GM23338 (cell line): ENCODE measurements at regions not wholly inside any gene's neighbourhood (a gene's known extent, or its start where the extent isn't known, plus 50 kb on each side); places are given as distances from the start of the nearest gene placed in this dataset.

Source experiments
- ATAC-seq: fragments of 200-7000 bp; cut with Tn5 transposase; 3 replicates; pipeline ENCODE4 v1.9.1; 2020
- DNase-seq: peaks from one replicate; pipeline ENCODE4 v3.0.0-alpha.2; 2015; ENCODE audit warnings: low spot score
- H2AFZ ChIP-seq: fragments of 200-600 bp; sonication (generic); 2 replicates; pipeline ENCODE4 v1.8.0; 2016; ENCODE audit warnings: antibody characterized with exemption, mild to moderate bottlenecking, moderate library complexity
- H3F3A ChIP-seq: fragments of 200-600 bp; sonication (generic); replicated peaks from 2 replicates; pipeline ENCODE4 v1.8.0; 2017; ENCODE audit warnings: antibody characterized with exemption, mixed run types, low read depth
- H3K27ac ChIP-seq: fragments of 200-600 bp; sonication (generic); 2 replicates; pipeline ENCODE4 v1.6.1; 2016; ENCODE audit warnings: low read depth
- H3K27me3 ChIP-seq: fragments of 200-600 bp; sonication (generic); 2 replicates; pipeline ENCODE4 v1.8.0; 2016; ENCODE audit warnings: mild to moderate bottlenecking, mixed run types, moderate library complexity; ENCODE audit not compliant: insufficient read depth
- H3K36me3 ChIP-seq: fragments of 200-600 bp; sonication (generic); 2 replicates; pipeline ENCODE4 v1.8.0; 2016; ENCODE audit warnings: mild to moderate bottlenecking; ENCODE audit not compliant: insufficient read depth
- H3K4me1 ChIP-seq: fragments of 200-600 bp; sonication (generic); 2 replicates; pipeline ENCODE4 v1.8.0; 2016; ENCODE audit warnings: mild to moderate bottlenecking, moderate library complexity; ENCODE audit not compliant: insufficient read depth
- H3K4me2 ChIP-seq: fragments of 200-600 bp; sonication (generic); 2 replicates; pipeline ENCODE4 v1.7.1; 2017; ENCODE audit warnings: mixed run types
- H3K4me3 ChIP-seq: fragments of 200-600 bp; sonication (generic); 2 replicates; pipeline ENCODE4 v1.6.1; 2016; ENCODE audit warnings: mixed run types
- H3K79me2 ChIP-seq: fragments of 200-600 bp; sonication (generic); replicated peaks from 2 replicates; pipeline ENCODE4 v1.8.0; 2017; ENCODE audit warnings: mild to moderate bottlenecking; ENCODE audit not compliant: insufficient read depth
- H3K9me2 ChIP-seq: fragments of 200-600 bp; sonication (generic); 2 replicates; pipeline ENCODE4 v1.8.0; 2017; ENCODE audit not compliant: insufficient read depth
- H4K20me1 ChIP-seq: fragments of 200-600 bp; sonication (generic); replicated peaks from 2 replicates; pipeline ENCODE4 v1.8.0; 2017; ENCODE audit warnings: mild to moderate bottlenecking; ENCODE audit not compliant: insufficient read depth
- H3K27ac Mint-ChIP-seq: 2 replicates; pipeline ENCODE4 v1.8.0; 2020; ENCODE audit warnings: inconsistent platforms, mild to moderate bottlenecking, moderate library complexity, mixed read lengths
- H3K27me3 Mint-ChIP-seq: 3 replicates; pipeline ENCODE4 v1.8.0; 2022; ENCODE audit warnings: low read depth, mild to moderate bottlenecking, moderate library complexity, mixed read lengths, inconsistent platforms; ENCODE audit not compliant: insufficient read depth, poor library complexity
- H3K36me3 Mint-ChIP-seq: 3 replicates; pipeline ENCODE4 v1.8.0; 2021; ENCODE audit warnings: low read depth, mild to moderate bottlenecking, inconsistent platforms, moderate library complexity, mixed read lengths
- H3K4me1 Mint-ChIP-seq: 3 replicates; pipeline ENCODE4 v1.8.0; 2020; ENCODE audit warnings: mild to moderate bottlenecking, inconsistent platforms, mixed read lengths
- H3K4me3 Mint-ChIP-seq: 3 replicates; pipeline ENCODE4 v1.8.0; 2021; ENCODE audit warnings: moderate library complexity, mild to moderate bottlenecking, inconsistent platforms, mixed read lengths
- H3K9me3 Mint-ChIP-seq: 3 replicates; pipeline ENCODE4 v1.8.0; 2020; ENCODE audit warnings: moderate library complexity, mild to moderate bottlenecking, inconsistent platforms, mixed read lengths
- CREB1 ChIP-seq: fragments of 250-450 bp; sonication (Bioruptor Pico); IDR thresholded peaks from 2 replicates; pipeline ENCODE4 v1.5.0; 2020; ENCODE audit warnings: low read depth, mild to moderate bottlenecking, moderate library complexity
- EZH2 ChIP-seq: fragments of 200-600 bp; sonication (generic); IDR thresholded peaks from one replicate; pipeline ENCODE4 v1.8.0; 2017; ENCODE audit warnings: antibody characterized with exemption, mild to moderate bottlenecking, low read depth; ENCODE audit not compliant: unreplicated experiment
- EZH2phosphoT487 ChIP-seq: fragments of 200-600 bp; sonication (generic); IDR thresholded peaks from one replicate; pipeline ENCODE4 v1.8.1; 2018; ENCODE audit warnings: antibody characterized with exemption; ENCODE audit not compliant: unreplicated experiment
- POLR2AphosphoS5 ChIP-seq: IDR thresholded peaks from 2 replicates; pipeline ENCODE4 v1.6.1; 2016; ENCODE audit warnings: antibody characterized with exemption, low read depth
- STAT1 ChIP-seq: IDR thresholded peaks from one replicate; pipeline ENCODE4 v1.6.1; 2016; ENCODE audit warnings: antibody characterized with exemption; ENCODE audit not compliant: unreplicated experiment
- ZNF114 ChIP-seq: fragments of 250-450 bp; sonication (Bioruptor Pico); IDR thresholded peaks from 2 replicates; pipeline ENCODE4 v1.5.0; 2020; ENCODE audit warnings: mild to moderate bottlenecking, moderate library complexity
- ZNF331 ChIP-seq: fragments of 250-450 bp; sonication (Bioruptor Pico); IDR thresholded peaks from 2 replicates; pipeline ENCODE4 v1.5.0; 2020; ENCODE audit warnings: low read depth, mild to moderate bottlenecking, moderate library complexity
- TF ChIP-seq, protein P1 (sequence below): IDR thresholded peaks from one replicate; pipeline ENCODE4 v1.6.1; 2018; ENCODE audit warnings: antibody characterized with exemption; ENCODE audit not compliant: unreplicated experiment
- TF ChIP-seq, protein P2 (sequence below), 2 experiments: fragments of 200-600 bp in 1 of 2; sonication (generic) in 1 of 2; conservative IDR thresholded peaks; 2 replicates each; pipeline versions ENCODE4 v1.5.1 to v1.6.1; 2016 to 2017; ENCODE audit warnings: antibody characterized with exemption in 2 of 2, low read depth in 2 of 2, mild to moderate bottlenecking in 2 of 2, moderate library complexity in 1 of 2

GRCh38 chr2:136233298-136233697 is 115.3 kb upstream of the CXCR4 start:
- Histone ChIP-seq H3K36me3 (no peaks in the 10 kb centered on the region), H3K4me2 (no peak overlapping the region), H3F3A (no peaks in the 10 kb centered on the region), H3K4me1 (no peaks in the 10 kb centered on the region), H3K27me3 (no peaks in the 10 kb centered on the region), H3K27ac (no peak overlapping the region), H3K79me2 (no peaks in the 10 kb centered on the region), H2AFZ (no peak overlapping the region), H4K20me1 (no peaks in the 10 kb centered on the region), H3K4me3 (no peak overlapping the region), H3K9me2 (no peaks in the 10 kb centered on the region)
- Mint-ChIP-seq H3K9me3 (no peaks in the 10 kb centered on the region; the same call in 2 of the 3 replicates), H3K27ac (no peak overlapping the region), H3K27me3 (no peaks in the 10 kb centered on the region), H3K4me3 (no peak overlapping the region), H3K4me1 (no peaks in the 10 kb centered on the region), H3K36me3 (no peaks in the 10 kb centered on the region)
- ATAC-seq, result no peak
- DNase-seq, result no peak
- no peak for TF ChIP-seq CREB1 (CRISPR knock-in tag)
- no peak for TF ChIP-seq EZH2
- TF ChIP-seq, protein P1, sequence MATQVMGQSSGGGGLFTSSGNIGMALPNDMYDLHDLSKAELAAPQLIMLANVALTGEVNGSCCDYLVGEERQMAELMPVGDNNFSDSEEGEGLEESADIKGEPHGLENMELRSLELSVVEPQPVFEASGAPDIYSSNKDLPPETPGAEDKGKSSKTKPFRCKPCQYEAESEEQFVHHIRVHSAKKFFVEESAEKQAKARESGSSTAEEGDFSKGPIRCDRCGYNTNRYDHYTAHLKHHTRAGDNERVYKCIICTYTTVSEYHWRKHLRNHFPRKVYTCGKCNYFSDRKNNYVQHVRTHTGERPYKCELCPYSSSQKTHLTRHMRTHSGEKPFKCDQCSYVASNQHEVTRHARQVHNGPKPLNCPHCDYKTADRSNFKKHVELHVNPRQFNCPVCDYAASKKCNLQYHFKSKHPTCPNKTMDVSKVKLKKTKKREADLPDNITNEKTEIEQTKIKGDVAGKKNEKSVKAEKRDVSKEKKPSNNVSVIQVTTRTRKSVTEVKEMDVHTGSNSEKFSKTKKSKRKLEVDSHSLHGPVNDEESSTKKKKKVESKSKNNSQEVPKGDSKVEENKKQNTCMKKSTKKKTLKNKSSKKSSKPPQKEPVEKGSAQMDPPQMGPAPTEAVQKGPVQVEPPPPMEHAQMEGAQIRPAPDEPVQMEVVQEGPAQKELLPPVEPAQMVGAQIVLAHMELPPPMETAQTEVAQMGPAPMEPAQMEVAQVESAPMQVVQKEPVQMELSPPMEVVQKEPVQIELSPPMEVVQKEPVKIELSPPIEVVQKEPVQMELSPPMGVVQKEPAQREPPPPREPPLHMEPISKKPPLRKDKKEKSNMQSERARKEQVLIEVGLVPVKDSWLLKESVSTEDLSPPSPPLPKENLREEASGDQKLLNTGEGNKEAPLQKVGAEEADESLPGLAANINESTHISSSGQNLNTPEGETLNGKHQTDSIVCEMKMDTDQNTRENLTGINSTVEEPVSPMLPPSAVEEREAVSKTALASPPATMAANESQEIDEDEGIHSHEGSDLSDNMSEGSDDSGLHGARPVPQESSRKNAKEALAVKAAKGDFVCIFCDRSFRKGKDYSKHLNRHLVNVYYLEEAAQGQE, result no peak
- TF ChIP-seq POLR2AphosphoS5, result no peak
- TF ChIP-seq STAT1, result no peak
- no peak for TF ChIP-seq EZH2phosphoT487
- TF ChIP-seq ZNF114 (CRISPR knock-in tag), result no peak
- no peak for TF ChIP-seq ZNF331 (CRISPR knock-in tag)

DNA sequence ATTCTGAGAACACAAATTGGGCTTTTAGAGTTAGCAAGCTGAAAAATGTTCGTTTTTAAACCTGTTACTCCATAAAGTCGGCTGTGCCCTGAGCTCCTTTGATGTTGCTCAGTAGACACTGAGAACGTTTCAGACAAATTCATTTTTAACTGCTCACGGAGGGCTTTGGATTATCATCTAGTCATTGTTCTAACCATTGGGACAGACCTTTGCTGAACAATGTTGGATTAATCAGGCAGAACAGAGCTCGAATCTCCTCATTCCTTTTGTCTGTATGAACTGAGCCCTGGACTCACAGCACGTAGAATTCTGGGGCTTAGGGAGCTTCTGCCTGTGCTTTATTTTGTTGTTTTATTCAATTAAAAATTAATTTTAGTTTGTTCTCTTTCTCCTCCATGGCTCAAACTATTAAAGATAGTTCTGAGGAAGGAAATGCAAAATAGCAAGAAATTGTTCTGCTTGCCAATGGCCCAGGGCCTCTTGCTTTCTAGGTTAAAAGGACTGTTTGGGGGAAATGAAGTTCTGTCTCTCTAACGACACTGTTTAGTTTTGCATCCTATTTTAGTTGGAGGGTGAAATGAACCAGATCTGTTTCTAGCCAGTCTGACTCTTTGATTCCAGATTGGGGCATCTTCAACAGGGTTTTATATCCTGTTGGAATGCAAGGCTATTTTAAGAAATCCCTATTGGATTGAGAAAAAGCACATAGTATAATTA is 114.7 kb upstream of the CXCR4 start:
- TF ChIP-seq, protein P1, result no peak
- no peak for TF ChIP-seq POLR2AphosphoS5
- no peak for TF ChIP-seq EZH2
- no peak for TF ChIP-seq CREB1 (CRISPR knock-in tag)
- no peak for TF ChIP-seq STAT1
- no peak for TF ChIP-seq ZNF114 (CRISPR knock-in tag)
- TF ChIP-seq, protein P2, sequence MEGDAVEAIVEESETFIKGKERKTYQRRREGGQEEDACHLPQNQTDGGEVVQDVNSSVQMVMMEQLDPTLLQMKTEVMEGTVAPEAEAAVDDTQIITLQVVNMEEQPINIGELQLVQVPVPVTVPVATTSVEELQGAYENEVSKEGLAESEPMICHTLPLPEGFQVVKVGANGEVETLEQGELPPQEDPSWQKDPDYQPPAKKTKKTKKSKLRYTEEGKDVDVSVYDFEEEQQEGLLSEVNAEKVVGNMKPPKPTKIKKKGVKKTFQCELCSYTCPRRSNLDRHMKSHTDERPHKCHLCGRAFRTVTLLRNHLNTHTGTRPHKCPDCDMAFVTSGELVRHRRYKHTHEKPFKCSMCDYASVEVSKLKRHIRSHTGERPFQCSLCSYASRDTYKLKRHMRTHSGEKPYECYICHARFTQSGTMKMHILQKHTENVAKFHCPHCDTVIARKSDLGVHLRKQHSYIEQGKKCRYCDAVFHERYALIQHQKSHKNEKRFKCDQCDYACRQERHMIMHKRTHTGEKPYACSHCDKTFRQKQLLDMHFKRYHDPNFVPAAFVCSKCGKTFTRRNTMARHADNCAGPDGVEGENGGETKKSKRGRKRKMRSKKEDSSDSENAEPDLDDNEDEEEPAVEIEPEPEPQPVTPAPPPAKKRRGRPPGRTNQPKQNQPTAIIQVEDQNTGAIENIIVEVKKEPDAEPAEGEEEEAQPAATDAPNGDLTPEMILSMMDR (conservative IDR thresholded peaks at IDR 0.05; ENCODE audit: low read depth in 2 of 2), result no peak
- no peak for TF ChIP-seq EZH2phosphoT487
- no peak for TF ChIP-seq ZNF331 (CRISPR knock-in tag)
- DNase-seq (no peak), ATAC-seq (no peak)
- H3K4me2 ChIP-seq, result no peak overlapping the region
- no peaks in the 10 kb centered on the region for H3K27me3 ChIP-seq
- H3K9me2 ChIP-seq, result no peaks in the 10 kb centered on the region
- no peaks in the 10 kb centered on the region for H3K79me2 ChIP-seq
- no peaks in the 10 kb centered on the region for H4K20me1 ChIP-seq
- no peak overlapping the region; the same call in 1 of the 2 replicates for H2AFZ ChIP-seq
- no peak overlapping the region for H3K27ac ChIP-seq
- H3F3A ChIP-seq, result no peaks in the 10 kb centered on the region
- no peaks in the 10 kb centered on the region for H3K36me3 ChIP-seq
- Mint-ChIP-seq H3K4me1 (no peaks in the 10 kb centered on the region), H3K4me3 (no peak overlapping the region), H3K27ac (no peak overlapping the region), H3K36me3 (no peaks in the 10 kb centered on the region), H3K9me3 (no peaks in the 10 kb centered on the region; the same call in 2 of the 3 replicates), H3K27me3 (no peaks in the 10 kb centered on the region)
- no peaks in the 10 kb centered on the region for H3K4me1 ChIP-seq
- H3K4me3 ChIP-seq, result no peak overlapping the region
